ENCODE measurements at regions not wholly inside any gene's neighbourhood (a gene's known extent, or its start where the extent isn't known, plus 50 kb on each side); places are given as distances from the start of the nearest gene placed in this dataset.

DNA sequence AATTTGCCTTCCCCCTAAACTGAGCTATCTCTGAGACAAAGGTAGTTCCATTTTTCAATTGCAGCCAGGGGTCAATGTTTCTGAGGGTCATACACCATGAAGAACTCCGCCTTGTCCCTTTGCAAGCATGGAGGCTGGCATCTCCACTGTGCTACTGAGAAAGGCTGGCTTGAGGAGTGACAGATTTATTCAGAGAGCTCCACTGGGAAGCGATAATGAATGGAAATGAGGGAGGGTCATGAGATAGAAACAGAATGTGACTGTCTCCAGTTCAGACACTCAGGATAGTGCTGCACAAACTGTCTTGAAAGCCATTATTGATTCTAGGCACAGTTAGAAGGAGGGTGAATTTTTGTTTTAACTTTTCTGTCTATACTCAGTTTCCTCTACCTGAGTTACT lies 197.5 kb downstream of the ZNF326 start:
- TF ChIP-seq JUND (CRISPR knock-in tag; IDR thresholded peaks at IDR 0.05) (no peak), NCOR1 (IDR thresholded peaks at IDR 0.05; ENCODE audit: borderline replicate concordance, low read length) (no peak), DPF2 (CRISPR knock-in tag; IDR thresholded peaks at IDR 0.05; ENCODE audit: borderline replicate concordance, low read depth) (no peak), MTF1 (CRISPR knock-in tag; IDR thresholded peaks at IDR 0.05) (no peak), POLR2AphosphoS2 (IDR thresholded peaks at IDR 0.05; ENCODE audit: low read depth, low read length) (no peak), ZSCAN29 (CRISPR knock-in tag; conservative IDR thresholded peaks at IDR 0.05) (no peak), CHD2 (IDR thresholded peaks at IDR 0.05; ENCODE audit: low read depth, low read length) (no peak), ZNF83 (CRISPR knock-in tag; IDR thresholded peaks at IDR 0.05; ENCODE audit: borderline replicate concordance) (no peak), PHF21A (CRISPR knock-in tag; IDR thresholded peaks at IDR 0.05) (no peak), PCBP1 (IDR thresholded peaks at IDR 0.05; ENCODE audit: borderline replicate concordance, low read depth, low read length) (no peak)
- TF ChIP-seq, protein P1, sequence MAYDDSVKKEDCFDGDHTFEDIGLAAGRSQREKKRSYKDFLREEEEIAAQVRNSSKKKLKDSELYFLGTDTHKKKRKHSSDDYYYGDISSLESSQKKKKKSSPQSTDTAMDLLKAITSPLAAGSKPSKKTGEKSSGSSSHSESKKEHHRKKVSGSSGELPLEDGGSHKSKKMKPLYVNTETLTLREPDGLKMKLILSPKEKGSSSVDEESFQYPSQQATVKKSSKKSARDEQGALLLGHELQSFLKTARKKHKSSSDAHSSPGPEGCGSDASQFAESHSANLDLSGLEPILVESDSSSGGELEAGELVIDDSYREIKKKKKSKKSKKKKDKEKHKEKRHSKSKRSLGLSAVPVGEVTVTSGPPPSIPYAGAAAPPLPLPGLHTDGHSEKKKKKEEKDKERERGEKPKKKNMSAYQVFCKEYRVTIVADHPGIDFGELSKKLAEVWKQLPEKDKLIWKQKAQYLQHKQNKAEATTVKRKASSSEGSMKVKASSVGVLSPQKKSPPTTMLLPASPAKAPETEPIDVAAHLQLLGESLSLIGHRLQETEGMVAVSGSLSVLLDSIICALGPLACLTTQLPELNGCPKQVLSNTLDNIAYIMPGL (CRISPR knock-in tag; IDR thresholded peaks at IDR 0.05; ENCODE audit: borderline replicate concordance in 1 of 2, low read depth in 1 of 2), result no peak
- TF ChIP-seq, protein P2, sequence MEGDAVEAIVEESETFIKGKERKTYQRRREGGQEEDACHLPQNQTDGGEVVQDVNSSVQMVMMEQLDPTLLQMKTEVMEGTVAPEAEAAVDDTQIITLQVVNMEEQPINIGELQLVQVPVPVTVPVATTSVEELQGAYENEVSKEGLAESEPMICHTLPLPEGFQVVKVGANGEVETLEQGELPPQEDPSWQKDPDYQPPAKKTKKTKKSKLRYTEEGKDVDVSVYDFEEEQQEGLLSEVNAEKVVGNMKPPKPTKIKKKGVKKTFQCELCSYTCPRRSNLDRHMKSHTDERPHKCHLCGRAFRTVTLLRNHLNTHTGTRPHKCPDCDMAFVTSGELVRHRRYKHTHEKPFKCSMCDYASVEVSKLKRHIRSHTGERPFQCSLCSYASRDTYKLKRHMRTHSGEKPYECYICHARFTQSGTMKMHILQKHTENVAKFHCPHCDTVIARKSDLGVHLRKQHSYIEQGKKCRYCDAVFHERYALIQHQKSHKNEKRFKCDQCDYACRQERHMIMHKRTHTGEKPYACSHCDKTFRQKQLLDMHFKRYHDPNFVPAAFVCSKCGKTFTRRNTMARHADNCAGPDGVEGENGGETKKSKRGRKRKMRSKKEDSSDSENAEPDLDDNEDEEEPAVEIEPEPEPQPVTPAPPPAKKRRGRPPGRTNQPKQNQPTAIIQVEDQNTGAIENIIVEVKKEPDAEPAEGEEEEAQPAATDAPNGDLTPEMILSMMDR (CRISPR knock-in tag; IDR thresholded peaks at IDR 0.05), result no peak
- TF ChIP-seq, protein P3, sequence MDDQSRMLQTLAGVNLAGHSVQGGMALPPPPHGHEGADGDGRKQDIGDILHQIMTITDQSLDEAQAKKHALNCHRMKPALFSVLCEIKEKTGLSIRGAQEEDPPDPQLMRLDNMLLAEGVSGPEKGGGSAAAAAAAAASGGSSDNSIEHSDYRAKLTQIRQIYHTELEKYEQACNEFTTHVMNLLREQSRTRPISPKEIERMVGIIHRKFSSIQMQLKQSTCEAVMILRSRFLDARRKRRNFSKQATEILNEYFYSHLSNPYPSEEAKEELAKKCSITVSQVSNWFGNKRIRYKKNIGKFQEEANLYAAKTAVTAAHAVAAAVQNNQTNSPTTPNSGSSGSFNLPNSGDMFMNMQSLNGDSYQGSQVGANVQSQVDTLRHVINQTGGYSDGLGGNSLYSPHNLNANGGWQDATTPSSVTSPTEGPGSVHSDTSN (CRISPR knock-in tag; IDR thresholded peaks at IDR 0.05; ENCODE audit: borderline replicate concordance), result no peak
- TF ChIP-seq, protein P4, sequence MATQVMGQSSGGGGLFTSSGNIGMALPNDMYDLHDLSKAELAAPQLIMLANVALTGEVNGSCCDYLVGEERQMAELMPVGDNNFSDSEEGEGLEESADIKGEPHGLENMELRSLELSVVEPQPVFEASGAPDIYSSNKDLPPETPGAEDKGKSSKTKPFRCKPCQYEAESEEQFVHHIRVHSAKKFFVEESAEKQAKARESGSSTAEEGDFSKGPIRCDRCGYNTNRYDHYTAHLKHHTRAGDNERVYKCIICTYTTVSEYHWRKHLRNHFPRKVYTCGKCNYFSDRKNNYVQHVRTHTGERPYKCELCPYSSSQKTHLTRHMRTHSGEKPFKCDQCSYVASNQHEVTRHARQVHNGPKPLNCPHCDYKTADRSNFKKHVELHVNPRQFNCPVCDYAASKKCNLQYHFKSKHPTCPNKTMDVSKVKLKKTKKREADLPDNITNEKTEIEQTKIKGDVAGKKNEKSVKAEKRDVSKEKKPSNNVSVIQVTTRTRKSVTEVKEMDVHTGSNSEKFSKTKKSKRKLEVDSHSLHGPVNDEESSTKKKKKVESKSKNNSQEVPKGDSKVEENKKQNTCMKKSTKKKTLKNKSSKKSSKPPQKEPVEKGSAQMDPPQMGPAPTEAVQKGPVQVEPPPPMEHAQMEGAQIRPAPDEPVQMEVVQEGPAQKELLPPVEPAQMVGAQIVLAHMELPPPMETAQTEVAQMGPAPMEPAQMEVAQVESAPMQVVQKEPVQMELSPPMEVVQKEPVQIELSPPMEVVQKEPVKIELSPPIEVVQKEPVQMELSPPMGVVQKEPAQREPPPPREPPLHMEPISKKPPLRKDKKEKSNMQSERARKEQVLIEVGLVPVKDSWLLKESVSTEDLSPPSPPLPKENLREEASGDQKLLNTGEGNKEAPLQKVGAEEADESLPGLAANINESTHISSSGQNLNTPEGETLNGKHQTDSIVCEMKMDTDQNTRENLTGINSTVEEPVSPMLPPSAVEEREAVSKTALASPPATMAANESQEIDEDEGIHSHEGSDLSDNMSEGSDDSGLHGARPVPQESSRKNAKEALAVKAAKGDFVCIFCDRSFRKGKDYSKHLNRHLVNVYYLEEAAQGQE (IDR thresholded peaks at IDR 0.05; ENCODE audit: borderline replicate concordance in 1 of 2, low read depth in 1 of 2, low read length in 2 of 2), result no peak

Data from HepG2 (cell line).